K562 (cell line): ENCODE measurements at regions not wholly inside any gene's neighbourhood (a gene's known extent, or its start where the extent isn't known, plus 50 kb on each side); places are given as distances from the start of the nearest gene placed in this dataset.

ENCODE experiments used
- ATAC-seq: fragments of 200-7000 bp; cut with Tn5 transposase; 3 replicates; pipeline ENCODE4 v1.9.1; 2020; ENCODE audit warnings: moderate library complexity
- BruUV-seq: library from RNA; stranded (reverse); fragments of 400-500 nt; replicated peaks from 2 replicates; lab custom pipeline; 2021; lab: Mats Ljungman, UMichigan
- CTCF ChIA-PET: fragments of 300-600 bp; formaldehyde crosslinking; extraction: SDS; loops from one replicate; lab custom pipeline; 2021; ENCODE audit warnings: low intra/inter-chr PET ratio; lab: Yijun Ruan, JAX
- POLR2A ChIA-PET: fragments of 300-600, 350-650 bp; sonication (Branson Sonifier 250); formaldehyde crosslinking; extraction: SDS; loops from one replicate; lab custom pipeline; 2021; ENCODE audit warnings: antibody characterized with exemption, inconsistent platforms; lab: Yijun Ruan, JAX
- DNase-seq, 4 experiments: peaks; one replicate each; pipeline versions ENCODE4 v3.0.0 to v3.0.0-alpha.2; 2011 to 2018; ENCODE audit warnings: low spot score in 3 of 4, mixed read lengths in 3 of 4; ENCODE audit errors: extremely low read depth in 1 of 4
- FAIRE-seq: peaks from 2 replicates; lab custom pipeline; 2011; peaks lifted over from hg19 to GRCh38; lab: Jason Lieb, UNC
- H2AFZ ChIP-seq: 2 replicates; pipeline ENCODE4 v1.6.0; 2011; ENCODE audit warnings: low read depth, low read length, control low read depth, inconsistent platforms
- H3K27ac ChIP-seq: fragments of 200-600 bp; 3 replicates; pipeline ENCODE4 v1.8.0; 2011; ENCODE audit warnings: low read depth, mild to moderate bottlenecking, control low read depth, inconsistent platforms, low read length, moderate library complexity, mixed read lengths; ENCODE audit errors: extremely low read depth
- H3K27me3 ChIP-seq, 2 experiments: fragments of 300-600 bp in 1 of 2; 2 replicates in 1 of 2; 3 replicates in 1 of 2; pipeline versions ENCODE4 v1.6.0 to v1.8.0; 2011; ENCODE audit warnings: inconsistent platforms in 2 of 2, low read length in 2 of 2, mild to moderate bottlenecking in 1 of 2, mixed read lengths in 1 of 2, moderate library complexity in 1 of 2; ENCODE audit not compliant: control insufficient read depth in 2 of 2, insufficient read depth in 2 of 2
- H3K36me3 ChIP-seq: fragments of 300-600 bp; 3 replicates; pipeline ENCODE4 v1.8.0; 2011; ENCODE audit warnings: mild to moderate bottlenecking, low read length, inconsistent platforms; ENCODE audit not compliant: control insufficient read depth, insufficient read depth
- H3K4me1 ChIP-seq, 2 experiments: fragments of 200-600 bp in 1 of 2; replicated peaks in 1 of 2; 2 replicates in 1 of 2; 3 replicates in 1 of 2; pipeline versions ENCODE4 v1.5.1 to v1.8.0; 2011; ENCODE audit warnings: inconsistent platforms in 2 of 2, low read length in 2 of 2, mild to moderate bottlenecking in 1 of 2, mixed read lengths in 1 of 2, moderate library complexity in 1 of 2; ENCODE audit not compliant: control insufficient read depth in 2 of 2, insufficient read depth in 2 of 2
- H3K4me2 ChIP-seq: 2 replicates; pipeline ENCODE4 v1.6.1; 2011; ENCODE audit warnings: low read length, control low read depth, inconsistent platforms, mixed read lengths; ENCODE audit not compliant: insufficient read depth
- H3K4me3 ChIP-seq: fragments of 200-600 bp; sonication (generic), shearing (Covaris generic); 2 replicates; pipeline ENCODE4 v1.5.1; 2016; ENCODE audit warnings: control low read depth, inconsistent platforms
- H3K79me2 ChIP-seq: fragments of 200-600 bp; 3 replicates; pipeline ENCODE4 v1.8.0; 2011; ENCODE audit warnings: low read length, inconsistent platforms; ENCODE audit not compliant: control insufficient read depth, insufficient read depth
- H3K9ac ChIP-seq, 2 experiments: 2 replicates each; pipeline versions ENCODE4 v1.6.0 to v1.6.1; 2011; ENCODE audit warnings: low read depth in 2 of 2, low read length in 2 of 2, control low read depth in 1 of 2, inconsistent platforms in 1 of 2, mild to moderate bottlenecking in 1 of 2, mixed read lengths in 1 of 2; ENCODE audit not compliant: insufficient read depth in 1 of 2
- H3K9me1 ChIP-seq: one replicate; pipeline ENCODE4 v1.6.0; 2011; ENCODE audit warnings: inconsistent platforms, mild to moderate bottlenecking, low read length, moderate library complexity; ENCODE audit not compliant: control insufficient read depth, insufficient read depth
- H3K9me3 ChIP-seq: replicated peaks from 2 replicates; pipeline ENCODE4 v1.5.1; 2011; ENCODE audit warnings: low read depth, low read length, inconsistent platforms; ENCODE audit not compliant: control insufficient read depth, insufficient read depth
- H4K20me1 ChIP-seq: replicated peaks from 2 replicates; pipeline ENCODE4 v1.6.1; 2011; ENCODE audit warnings: low read length, inconsistent platforms, mixed read lengths; ENCODE audit not compliant: control insufficient read depth, insufficient read depth
- ARID2 ChIP-seq: fragments of 450-650 bp; IDR thresholded peaks from 2 replicates; pipeline ENCODE4 v1.6.1; 2017; ENCODE audit warnings: antibody characterized with exemption, mild to moderate bottlenecking
- BRF2 ChIP-seq: IDR thresholded peaks from 3 replicates; pipeline ENCODE4 v1.6.1; 2011; ENCODE audit warnings: borderline replicate concordance, mild to moderate bottlenecking; ENCODE audit not compliant: insufficient read length, insufficient read depth
- CXXC5 ChIP-seq: fragments of 250-450 bp; sonication (Bioruptor Pico); IDR thresholded peaks from 2 replicates; pipeline ENCODE4 v1.8.0; 2022; ENCODE audit warnings: inconsistent platforms, mild to moderate bottlenecking, moderate library complexity
- JUND ChIP-seq, 2 experiments: IDR thresholded peaks; 2 replicates in 1 of 2; 3 replicates in 1 of 2; pipeline ENCODE4 v1.6.1; 2011; ENCODE audit warnings: borderline replicate concordance in 2 of 2, low read depth in 2 of 2, low read length in 2 of 2, improper control_type of control experiment in 1 of 2, missing biosample characterization in 1 of 2, missing genetic modification characterization in 1 of 2, missing genetic modification reagents in 1 of 2
- NCOR1 ChIP-seq: fragments of 450-650 bp; IDR thresholded peaks from 2 replicates; pipeline ENCODE4 v1.6.1; 2016; ENCODE audit warnings: mild to moderate bottlenecking, moderate library complexity
- ZKSCAN3 ChIP-seq: fragments of 250-450 bp; sonication (Bioruptor Pico); IDR thresholded peaks from 2 replicates; pipeline ENCODE4 v1.4.0; 2020
- ZNF134 ChIP-seq: fragments of 250-450 bp; sonication (Bioruptor Pico); conservative IDR thresholded peaks from 2 replicates; pipeline ENCODE4 v1.4.0; 2020
- WGBS: fragments of 100-300 bp; shearing (Covaris generic); methylation state at CpG from one replicate; pipeline ENCODE4 v1.1.6; 2016; ENCODE audit warnings: low coverage, mixed read lengths; ENCODE audit not compliant: insufficient coverage; ENCODE audit errors: missing lambda C conversion rate; 5-methylcytosine and 5-hydroxymethylcytosine counted together
- in situ Hi-C: fragments of 300-500 bp; cut with MboI; formaldehyde crosslinking; loops from 4 replicates; pipeline ENCODE4 v1.15.0; 2018; ENCODE audit warnings: inconsistent platforms, mixed read lengths
- intact Hi-C: fragments of 100-400 bp; cut with micrococcal nuclease; formaldehyde crosslinking; loops from 2 replicates; pipeline ENCODE4 v1.14.2; 2022
- TF ChIP-seq, protein P1 (sequence below): fragments of 200-400 bp; formaldehyde crosslinking; IDR thresholded peaks from 2 replicates; pipeline ENCODE4 v1.6.1; 2017; ENCODE audit warnings: mild to moderate bottlenecking, low read depth, low read length, moderate library complexity
- TF ChIP-seq, protein P2 (sequence below): fragments of 250-450 bp; sonication (Bioruptor Pico); IDR thresholded peaks from 2 replicates; pipeline ENCODE4 v1.9.0; 2021; ENCODE audit warnings: mild to moderate bottlenecking, inconsistent platforms

DNA sequence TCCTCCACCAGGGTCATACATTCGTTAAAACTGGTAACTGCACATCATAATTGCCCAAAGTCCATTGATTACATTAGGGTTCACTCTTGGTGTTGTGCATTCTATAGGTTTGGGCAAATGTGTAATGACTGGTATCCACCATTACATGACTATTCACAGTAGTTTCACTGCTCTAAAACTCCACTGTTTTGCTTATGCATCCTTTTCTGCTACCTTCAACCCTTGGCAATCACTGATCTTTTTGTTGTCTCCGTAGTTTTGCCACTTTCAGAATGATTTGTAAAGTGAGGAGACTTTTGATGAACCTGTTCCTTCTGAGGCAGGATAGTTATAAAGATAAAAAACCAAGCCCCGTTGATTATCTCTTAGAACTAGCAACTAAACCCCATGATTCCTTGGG is 187.3 kb upstream of the MCHR2 start:
- no peaks in the 10 kb centered on the region for H3K9me1 ChIP-seq
- no peaks in the 10 kb centered on the region for H3K79me2 ChIP-seq
- 6% methylated on average over 3 of the region's 3 CpGs for whole genome bisulfite sequencing
- CTCF ChIA-PET: no interaction called here
- H3K27me3 ChIP-seq: no peaks in the 10 kb centered on the region
- intact Hi-C loops (no loop called here), in situ Hi-C loops (no loop called here)
- POLR2A ChIA-PET: no interaction called here
- H4K20me1 ChIP-seq: no peaks in the 10 kb centered on the region
- H3K9me3 ChIP-seq: no peaks in the 10 kb centered on the region
- H3K4me1 ChIP-seq: peaks cover 0 to 4% of the 10 kb centered on the region in 2 experiments; a peak in 3 of 5 replicates
- DNase-seq: no peak
- no peak for FAIRE-seq
- H3K4me3 ChIP-seq: no peak overlapping the region
- H3K27ac ChIP-seq: no peak overlapping the region
- no peak for ATAC-seq
- H3K36me3 ChIP-seq: no peaks in the 10 kb centered on the region
- BruUV-seq: no TSS peak
- TF ChIP-seq ARID2 (no peak), BRF2 (no peak), CXXC5 (CRISPR knock-in tag) (no peak), ZKSCAN3 (CRISPR knock-in tag) (no peak), NCOR1 (no peak), JUND (IDR thresholded peaks at IDR 0.05; ENCODE audit: borderline replicate concordance, low read depth, low read length) (no peak), JUND (tag; IDR thresholded peaks at IDR 0.05; ENCODE audit: borderline replicate concordance, low read depth, low read length) (no peak), ZNF134 (CRISPR knock-in tag) (no peak)
- TF ChIP-seq, protein P1, sequence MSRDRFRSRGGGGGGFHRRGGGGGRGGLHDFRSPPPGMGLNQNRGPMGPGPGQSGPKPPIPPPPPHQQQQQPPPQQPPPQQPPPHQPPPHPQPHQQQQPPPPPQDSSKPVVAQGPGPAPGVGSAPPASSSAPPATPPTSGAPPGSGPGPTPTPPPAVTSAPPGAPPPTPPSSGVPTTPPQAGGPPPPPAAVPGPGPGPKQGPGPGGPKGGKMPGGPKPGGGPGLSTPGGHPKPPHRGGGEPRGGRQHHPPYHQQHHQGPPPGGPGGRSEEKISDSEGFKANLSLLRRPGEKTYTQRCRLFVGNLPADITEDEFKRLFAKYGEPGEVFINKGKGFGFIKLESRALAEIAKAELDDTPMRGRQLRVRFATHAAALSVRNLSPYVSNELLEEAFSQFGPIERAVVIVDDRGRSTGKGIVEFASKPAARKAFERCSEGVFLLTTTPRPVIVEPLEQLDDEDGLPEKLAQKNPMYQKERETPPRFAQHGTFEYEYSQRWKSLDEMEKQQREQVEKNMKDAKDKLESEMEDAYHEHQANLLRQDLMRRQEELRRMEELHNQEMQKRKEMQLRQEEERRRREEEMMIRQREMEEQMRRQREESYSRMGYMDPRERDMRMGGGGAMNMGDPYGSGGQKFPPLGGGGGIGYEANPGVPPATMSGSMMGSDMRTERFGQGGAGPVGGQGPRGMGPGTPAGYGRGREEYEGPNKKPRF: no peak
- TF ChIP-seq, protein P2, sequence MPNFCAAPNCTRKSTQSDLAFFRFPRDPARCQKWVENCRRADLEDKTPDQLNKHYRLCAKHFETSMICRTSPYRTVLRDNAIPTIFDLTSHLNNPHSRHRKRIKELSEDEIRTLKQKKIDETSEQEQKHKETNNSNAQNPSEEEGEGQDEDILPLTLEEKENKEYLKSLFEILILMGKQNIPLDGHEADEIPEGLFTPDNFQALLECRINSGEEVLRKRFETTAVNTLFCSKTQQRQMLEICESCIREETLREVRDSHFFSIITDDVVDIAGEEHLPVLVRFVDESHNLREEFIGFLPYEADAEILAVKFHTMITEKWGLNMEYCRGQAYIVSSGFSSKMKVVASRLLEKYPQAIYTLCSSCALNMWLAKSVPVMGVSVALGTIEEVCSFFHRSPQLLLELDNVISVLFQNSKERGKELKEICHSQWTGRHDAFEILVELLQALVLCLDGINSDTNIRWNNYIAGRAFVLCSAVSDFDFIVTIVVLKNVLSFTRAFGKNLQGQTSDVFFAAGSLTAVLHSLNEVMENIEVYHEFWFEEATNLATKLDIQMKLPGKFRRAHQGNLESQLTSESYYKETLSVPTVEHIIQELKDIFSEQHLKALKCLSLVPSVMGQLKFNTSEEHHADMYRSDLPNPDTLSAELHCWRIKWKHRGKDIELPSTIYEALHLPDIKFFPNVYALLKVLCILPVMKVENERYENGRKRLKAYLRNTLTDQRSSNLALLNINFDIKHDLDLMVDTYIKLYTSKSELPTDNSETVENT (CRISPR knock-in tag): no peak
- H3K9ac ChIP-seq: no peak overlapping the region
- H2AFZ ChIP-seq: no peak overlapping the region; the same call in 1 of the 2 replicates
- no peak overlapping the region for H3K4me2 ChIP-seq
